Muscle layer of duodenum (tissue), 2 donors: ENCODE measurements at regions not wholly inside any gene's neighbourhood (a gene's known extent, or its start where the extent isn't known, plus 50 kb on each side); places are given as distances from the start of the nearest gene placed in this dataset.
"Not testable (repeated sequence)": the region's sequence is repeated elsewhere in the genome, so short reads cannot be mapped to it uniquely, and the experiment has no call there.

ENCODE experiments used
- H3K27ac ChIP-seq: one replicate; pipeline ENCODE4 v1.7.0; 2013; ENCODE audit warnings: mild to moderate bottlenecking, low read length
- H3K27me3 ChIP-seq: one replicate; pipeline ENCODE4 v1.7.0; 2013; ENCODE audit warnings: low read depth, mild to moderate bottlenecking, control low read depth, low read length
- H3K36me3 ChIP-seq, 2 donors: one replicate each; pipeline ENCODE4 v1.7.0; 2013; ENCODE audit warnings: low read length in 2 of 2, control low read depth in 1 of 2, mild to moderate bottlenecking in 1 of 2; ENCODE audit not compliant: insufficient read depth in 2 of 2, control insufficient read depth in 1 of 2
- H3K4me1 ChIP-seq, 2 donors: one replicate each; pipeline ENCODE4 v1.7.0; 2013; ENCODE audit warnings: low read length in 2 of 2, mild to moderate bottlenecking in 2 of 2, control low read depth in 1 of 2, moderate library complexity in 1 of 2; ENCODE audit not compliant: insufficient read depth in 2 of 2, control insufficient read depth in 1 of 2
- H3K4me3 ChIP-seq, 2 donors: one replicate each; pipeline ENCODE4 v1.7.0; 2013; ENCODE audit warnings: low read length in 2 of 2, low read depth in 1 of 2, mild to moderate bottlenecking in 1 of 2
- H3K9me3 ChIP-seq, 2 donors: one replicate each; pipeline ENCODE4 v1.7.0; 2013; ENCODE audit warnings: low read length in 2 of 2, control low read depth in 1 of 2, mild to moderate bottlenecking in 1 of 2; ENCODE audit not compliant: control insufficient read depth in 1 of 2
- donor health status: healthy.

DNA sequence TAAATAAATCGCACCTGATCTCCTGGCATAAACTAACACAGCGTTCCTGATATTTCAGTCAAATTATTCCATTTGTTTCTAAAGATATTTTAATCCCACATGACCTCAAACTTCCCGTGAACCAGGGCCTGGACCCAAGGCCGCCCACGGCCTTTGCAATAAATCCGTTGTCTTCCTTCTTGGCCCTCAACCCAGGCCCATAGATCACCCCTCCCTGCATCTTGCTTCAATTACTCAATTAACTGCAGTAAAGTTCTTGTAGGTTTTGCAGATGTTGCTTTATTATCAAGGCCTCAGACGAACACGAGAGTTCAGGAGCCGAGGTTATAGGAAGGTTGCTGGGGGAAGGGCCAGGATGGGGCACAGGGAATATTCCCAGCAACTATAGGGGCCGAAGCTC lies 249.4 kb downstream of the RAB11FIP2 start:
- no peak overlapping the region for H3K4me3 ChIP-seq
- H3K27ac ChIP-seq, result no peak overlapping the region
- no peaks in the 10 kb centered on the region for H3K4me1 ChIP-seq
- no peaks in the 10 kb centered on the region for H3K9me3 ChIP-seq
- no peaks in the 10 kb centered on the region for H3K27me3 ChIP-seq
- no peaks in the 10 kb centered on the region for H3K36me3 ChIP-seq

DNA sequence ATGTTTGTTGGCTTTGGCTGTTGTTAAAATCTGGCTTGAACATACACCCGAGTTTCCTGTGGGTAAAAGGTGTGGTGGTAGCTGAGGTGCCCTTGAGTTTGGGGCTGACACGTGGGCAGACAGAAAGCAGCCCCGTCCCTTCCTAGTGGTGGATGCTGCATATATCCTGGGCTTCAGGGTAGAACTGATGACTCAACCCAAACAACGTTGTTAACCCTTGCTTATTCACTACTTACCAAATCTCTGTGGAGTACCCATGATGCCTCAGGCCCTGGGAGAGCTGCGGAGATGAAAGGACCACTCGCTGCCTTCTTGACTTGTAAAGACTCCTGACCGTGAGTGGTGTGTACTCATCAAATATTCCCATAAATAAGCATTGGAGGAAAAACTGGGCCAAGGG lies 245.1 kb downstream of the RAB11FIP2 start:
- Histone ChIP-seq H3K9me3 (no peaks in the 10 kb centered on the region), H3K4me3 (no peak overlapping the region), H3K27ac (no peak overlapping the region), H3K4me1 (no peaks in the 10 kb centered on the region), H3K36me3 (no peaks in the 10 kb centered on the region), H3K27me3 (no peaks in the 10 kb centered on the region)

DNA sequence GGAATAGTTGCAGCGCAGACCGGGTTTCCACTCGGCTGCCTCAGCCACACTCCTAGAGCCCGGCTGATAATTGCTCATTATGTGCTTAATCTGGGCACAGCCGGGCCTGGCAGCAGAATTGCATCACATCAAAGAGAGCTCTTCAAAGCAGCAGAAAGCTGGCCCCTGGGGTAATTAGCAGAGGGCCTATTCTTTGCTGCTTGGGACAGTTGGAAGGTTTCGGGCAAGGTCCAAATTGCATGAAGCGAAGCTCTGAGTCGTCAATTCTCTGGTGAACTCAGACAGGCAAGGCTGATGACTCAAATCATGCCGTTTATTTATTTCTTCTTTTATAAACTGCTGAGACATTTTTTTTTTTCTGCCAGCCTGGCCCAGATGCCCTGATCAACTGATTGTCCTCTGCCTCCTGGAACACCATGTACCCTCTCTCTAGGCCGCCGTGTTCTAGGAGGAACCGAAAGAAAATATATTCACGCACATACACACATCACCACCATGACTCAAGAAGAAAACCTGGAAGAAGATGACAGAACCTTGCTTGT lies 242.2 kb downstream of the RAB11FIP2 start:
- Histone ChIP-seq H3K9me3 (no peaks in the 10 kb centered on the region), H3K27ac (no peak overlapping the region), H3K36me3 (no peaks in the 10 kb centered on the region), H3K4me1 (no peaks in the 10 kb centered on the region), H3K27me3 (no peaks in the 10 kb centered on the region), H3K4me3 (no peak overlapping the region)

- H3K27me3 ChIP-seq, result no peaks in the 10 kb centered on the region
- no peak overlapping the region for H3K27ac ChIP-seq
- no peaks in the 10 kb centered on the region for H3K9me3 ChIP-seq
- no peaks in the 10 kb centered on the region for H3K36me3 ChIP-seq
- no peak overlapping the region for H3K4me3 ChIP-seq
- no peaks in the 10 kb centered on the region for H3K4me1 ChIP-seq
Observed at GRCh38 chr10:117805139-117805538, 241.6 kb downstream of the RAB11FIP2 start.

- no peaks in the 10 kb centered on the region for H3K36me3 ChIP-seq
- no peak overlapping the region for H3K4me3 ChIP-seq
- no peaks in the 10 kb centered on the region for H3K27me3 ChIP-seq
- no peak overlapping the region for H3K27ac ChIP-seq
- no peaks in the 10 kb centered on the region for H3K4me1 ChIP-seq
- H3K9me3 ChIP-seq, result peaks cover 0 to 6% of the 10 kb centered on the region in 2 donors
Observed at GRCh38 chr10:117807441-117807840, 239.3 kb downstream of the RAB11FIP2 start.

DNA sequence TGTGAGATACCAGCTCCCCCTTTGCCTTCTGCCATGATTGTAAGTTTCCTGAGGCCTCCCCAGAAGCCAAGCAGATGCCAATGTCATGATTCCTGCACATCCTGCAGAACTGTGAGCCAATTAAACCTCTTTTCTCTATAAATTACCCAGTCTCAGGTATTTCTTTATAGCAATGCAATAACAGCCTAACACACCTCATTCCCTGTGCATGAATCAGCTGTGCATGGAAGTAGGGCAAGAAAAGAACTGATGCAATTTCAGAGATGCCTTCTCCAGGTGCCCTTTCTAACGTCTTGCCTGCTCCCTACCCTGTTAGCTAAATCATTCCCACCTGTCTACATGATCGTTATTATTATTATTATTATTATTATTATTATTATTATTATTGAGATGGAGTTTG lies 230.9 kb downstream of the RAB11FIP2 start:
- not testable (repeated sequence) for H3K27ac ChIP-seq, H3K4me3 ChIP-seq, H3K9me3 ChIP-seq, H3K4me1 ChIP-seq, H3K27me3 ChIP-seq, H3K36me3 ChIP-seq

DNA sequence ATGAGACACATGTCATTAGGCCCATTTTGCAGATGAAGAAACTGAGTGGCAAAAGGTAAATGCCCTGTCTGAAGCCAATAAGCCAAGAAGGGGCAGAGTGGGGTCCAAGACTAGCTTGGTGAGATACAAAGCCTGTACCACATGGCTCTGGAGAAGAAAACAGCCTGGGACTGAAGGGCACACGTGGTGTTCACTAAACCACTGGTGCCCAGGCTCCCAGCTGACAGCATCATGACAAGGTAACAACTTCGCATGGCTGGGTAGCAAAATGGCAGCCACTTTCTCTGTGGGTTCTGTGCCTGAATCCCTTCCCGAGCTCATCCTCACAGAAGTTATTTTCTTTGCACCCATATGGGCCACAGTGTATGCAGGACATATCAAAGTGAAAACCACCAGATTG lies 229.6 kb downstream of the RAB11FIP2 start:
- H3K36me3 ChIP-seq, result no peaks in the 10 kb centered on the region
- no peak overlapping the region for H3K4me3 ChIP-seq
- H3K9me3 ChIP-seq, result peaks cover 0 to 2% of the 10 kb centered on the region in 2 donors
- H3K27ac ChIP-seq, result no peak overlapping the region
- H3K4me1 ChIP-seq, result no peaks in the 10 kb centered on the region
- H3K27me3 ChIP-seq, result no peaks in the 10 kb centered on the region

- Histone ChIP-seq H3K36me3 (no peaks in the 10 kb centered on the region), H3K27ac (no peak overlapping the region), H3K9me3 (no peaks in the 10 kb centered on the region), H3K27me3 (no peaks in the 10 kb centered on the region), H3K4me3 (no peak overlapping the region), H3K4me1 (no peaks in the 10 kb centered on the region)
Observed at GRCh38 chr10:117818721-117819120, 228.0 kb downstream of the RAB11FIP2 start.

DNA sequence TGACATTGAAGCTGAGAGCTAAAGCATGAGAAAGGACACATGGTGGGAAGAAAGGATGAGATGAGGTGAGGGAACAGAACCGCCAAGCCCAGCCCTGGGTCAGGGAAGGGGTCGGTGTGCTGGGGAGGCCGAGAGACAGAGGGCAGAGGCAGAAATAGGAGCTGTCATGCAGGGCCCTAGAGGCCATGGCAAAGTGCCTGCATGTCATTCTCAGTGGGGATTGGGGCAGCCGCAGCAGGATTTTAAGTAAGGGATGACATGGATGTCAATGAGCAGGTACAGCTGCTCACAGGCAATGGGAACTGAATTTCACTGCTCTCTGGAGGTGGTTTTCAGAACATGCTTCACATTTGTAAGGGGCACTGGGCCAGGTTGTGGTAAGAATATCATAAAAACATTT lies 227.4 kb downstream of the RAB11FIP2 start:
- no peak overlapping the region for H3K4me3 ChIP-seq
- no peaks in the 10 kb centered on the region for H3K9me3 ChIP-seq
- no peaks in the 10 kb centered on the region for H3K36me3 ChIP-seq
- H3K4me1 ChIP-seq, result no peaks in the 10 kb centered on the region
- no peaks in the 10 kb centered on the region for H3K27me3 ChIP-seq
- no peak overlapping the region for H3K27ac ChIP-seq

DNA sequence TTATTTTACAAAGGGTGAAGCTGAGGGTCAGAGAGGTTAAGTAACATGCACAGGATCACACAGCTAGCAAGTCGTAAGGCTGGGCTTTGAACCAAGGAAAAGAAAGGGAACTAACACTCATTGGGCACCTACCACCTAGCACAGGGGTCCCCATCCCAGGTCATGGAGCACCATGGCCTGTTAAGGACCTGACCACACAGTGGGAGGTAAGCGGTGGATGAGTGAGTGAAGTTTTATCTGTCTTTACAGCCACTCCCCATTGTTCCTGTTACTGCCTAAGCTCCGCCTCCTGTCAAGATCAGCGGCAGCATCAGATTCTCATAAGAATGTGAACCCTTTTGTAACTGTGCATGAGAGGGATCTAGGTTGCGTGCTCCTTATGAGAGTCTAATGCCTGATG lies 222.8 kb downstream of the RAB11FIP2 start:
- Histone ChIP-seq H3K4me1 (no peaks in the 10 kb centered on the region), H3K4me3 (no peak overlapping the region), H3K27ac (no peak overlapping the region), H3K36me3 (no peaks in the 10 kb centered on the region), H3K27me3 (no peaks in the 10 kb centered on the region), H3K9me3 (no peaks in the 10 kb centered on the region)

GRCh38 chr10:117830205-117830604 lies 216.5 kb downstream of the RAB11FIP2 start:
- H3K36me3 ChIP-seq, result no peaks in the 10 kb centered on the region
- no peak overlapping the region for H3K4me3 ChIP-seq
- no peaks in the 10 kb centered on the region for H3K4me1 ChIP-seq
- H3K27ac ChIP-seq, result no peak overlapping the region
- H3K9me3 ChIP-seq, result no peaks in the 10 kb centered on the region
- H3K27me3 ChIP-seq, result no peaks in the 10 kb centered on the region

DNA sequence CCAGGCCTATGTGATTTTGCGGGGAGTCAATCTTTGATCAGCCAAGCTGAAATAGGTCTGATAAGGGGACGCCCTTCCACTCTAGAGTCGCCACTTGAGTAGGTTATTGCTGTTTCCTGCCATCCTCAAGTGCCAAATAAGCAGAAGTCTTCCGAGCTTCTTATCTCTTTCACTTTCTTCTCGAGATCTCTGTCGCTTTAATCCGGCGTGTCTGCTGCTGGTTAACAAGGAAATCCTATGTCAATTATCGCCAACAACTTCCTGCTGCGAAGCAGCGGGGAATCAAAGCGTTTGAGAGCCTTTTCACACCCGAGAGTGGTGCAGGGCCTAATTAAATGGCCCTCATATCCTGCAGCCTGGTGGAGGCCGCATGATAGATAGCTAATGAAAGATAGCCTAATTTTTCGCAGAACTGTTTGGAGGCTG lies 215.9 kb downstream of the RAB11FIP2 start:
- H3K4me3 ChIP-seq, result no peak overlapping the region
- no peaks in the 10 kb centered on the region for H3K4me1 ChIP-seq
- H3K9me3 ChIP-seq, result no peaks in the 10 kb centered on the region
- H3K27ac ChIP-seq, result no peak overlapping the region
- H3K36me3 ChIP-seq, result no peaks in the 10 kb centered on the region
- H3K27me3 ChIP-seq, result no peaks in the 10 kb centered on the region
